HPDE6-E6E7 (cell line): ENCODE measurements at regions not wholly inside any gene's neighbourhood (a gene's known extent, or its start where the extent isn't known, plus 50 kb on each side); places are given as distances from the start of the nearest gene placed in this dataset.
A peak's percentile ranks its signal among the peaks of the same experiment; 100 is the strongest.
"Not testable (repeated sequence)": the region's sequence is repeated elsewhere in the genome, so short reads cannot be mapped to it uniquely, and the experiment has no call there.

Experiments used
- DNase-seq: peaks from one replicate; pipeline ENCODE4 v3.0.0; 2011; ENCODE audit warnings: missing footprints; ENCODE audit errors: extremely low spot score

GRCh38 chr1:96178053-96178452 lies 543.5 kb upstream of the PTBP2 start:
- no peak for DNase-seq

- no peak for DNase-seq
Observed at GRCh38 chr1:96183485-96183884, 538.1 kb upstream of the PTBP2 start.

- no peak for DNase-seq
Observed at GRCh38 chr1:96183928-96184327, 537.7 kb upstream of the PTBP2 start.

- DNase-seq, result no peak
Observed at GRCh38 chr1:96185181-96185580, 536.4 kb upstream of the PTBP2 start.

GRCh38 chr1:96187020-96187419 lies 534.6 kb upstream of the PTBP2 start:
- DNase-seq, result no peak

GRCh38 chr1:96191165-96191564 lies 530.4 kb upstream of the PTBP2 start:
- no peak for DNase-seq

GRCh38 chr1:96206451-96206850 lies 515.1 kb upstream of the PTBP2 start:
- DNase-seq, result no peak

- no peak for DNase-seq
Observed at GRCh38 chr1:96207936-96208335, 513.6 kb upstream of the PTBP2 start.

GRCh38 chr1:96208428-96208827 lies 513.2 kb upstream of the PTBP2 start:
- no peak for DNase-seq

- DNase-seq, result no peak
Observed at GRCh38 chr1:96210054-96210453, 511.5 kb upstream of the PTBP2 start.

- DNase-seq, result no peak
Observed at GRCh38 chr1:96211202-96211601, 510.4 kb upstream of the PTBP2 start.

GRCh38 chr1:96214982-96215381 lies 506.6 kb upstream of the PTBP2 start:
- no peak for DNase-seq

GRCh38 chr1:96220651-96221050 lies 500.9 kb upstream of the PTBP2 start:
- no peak for DNase-seq

- no peak for DNase-seq
Observed at GRCh38 chr1:96222701-96223100, 498.9 kb upstream of the PTBP2 start.

- not testable (repeated sequence) for DNase-seq
Observed at GRCh38 chr1:96224229-96224628, 497.4 kb upstream of the PTBP2 start.

- no peak for DNase-seq
Observed at GRCh38 chr1:96233422-96233821, 488.2 kb upstream of the PTBP2 start.

GRCh38 chr1:96234299-96234698 lies 487.3 kb upstream of the PTBP2 start:
- DNase-seq, result peak; percentile 22

GRCh38 chr1:96236156-96236739 lies 485.3 kb upstream of the PTBP2 start:
- DNase-seq, result no peak

GRCh38 chr1:96238426-96238825 lies 483.2 kb upstream of the PTBP2 start:
- DNase-seq, result no peak

- DNase-seq, result no peak
Observed at GRCh38 chr1:96240438-96240837, 481.1 kb upstream of the PTBP2 start.

- no peak for DNase-seq
Observed at GRCh38 chr1:96253246-96254035, 468.1 kb upstream of the PTBP2 start.

GRCh38 chr1:96256130-96256790 lies 465.3 kb upstream of the PTBP2 start:
- DNase-seq, result no peak

GRCh38 chr1:96259399-96259798 lies 462.2 kb upstream of the PTBP2 start:
- no peak for DNase-seq
